Activated CD8-positive, alpha-beta memory T cell treated with anti-CD3 and anti-CD28 coated beads for 24 hours (primary cell): ENCODE measurements at regions not wholly inside any gene's neighbourhood (a gene's known extent, or its start where the extent isn't known, plus 50 kb on each side); places are given as distances from the start of the nearest gene placed in this dataset.

Experiments
- DNase-seq: peaks from one replicate; pipeline ENCODE4 v3.0.0-alpha.2; 2020

- no peak for DNase-seq
Measured at GRCh38 chr9:20037699-20038098, 248.9 kb upstream of the SLC24A2 start.

- DNase-seq = no peak
Measured at GRCh38 chr9:20033511-20033910, 244.7 kb upstream of the SLC24A2 start.

GRCh38 chr9:20032413-20033006 lies 243.7 kb upstream of the SLC24A2 start:
- DNase-seq = no peak

- no peak for DNase-seq
Measured at GRCh38 chr9:20031836-20032235, 243.0 kb upstream of the SLC24A2 start.

GRCh38 chr9:20030671-20031070 lies 241.8 kb upstream of the SLC24A2 start:
- no peak for DNase-seq

GRCh38 chr9:20030221-20030620 lies 241.4 kb upstream of the SLC24A2 start:
- DNase-seq = no peak

GRCh38 chr9:20028849-20029231 lies 240.0 kb upstream of the SLC24A2 start:
- DNase-seq = no peak

- DNase-seq = no peak
Measured at GRCh38 chr9:20028192-20028848, 239.5 kb upstream of the SLC24A2 start.

- no peak for DNase-seq
Measured at GRCh38 chr9:20023961-20024571, 235.2 kb upstream of the SLC24A2 start.

- DNase-seq = no peak
Measured at GRCh38 chr9:20023210-20023905, 234.5 kb upstream of the SLC24A2 start.

- no peak for DNase-seq
Measured at GRCh38 chr9:20022410-20022809, 233.6 kb upstream of the SLC24A2 start.

GRCh38 chr9:20016611-20017010 lies 227.8 kb upstream of the SLC24A2 start:
- no peak for DNase-seq

GRCh38 chr9:20015427-20015931 lies 226.6 kb upstream of the SLC24A2 start:
- DNase-seq = no peak

GRCh38 chr9:20014168-20014567 lies 225.3 kb upstream of the SLC24A2 start:
- no peak for DNase-seq

- no peak for DNase-seq
Measured at GRCh38 chr9:20012232-20012631, 223.4 kb upstream of the SLC24A2 start.

- DNase-seq = no peak
Measured at GRCh38 chr9:20009606-20010005, 220.8 kb upstream of the SLC24A2 start.

GRCh38 chr9:20002011-20002410 lies 213.2 kb upstream of the SLC24A2 start:
- no peak for DNase-seq

- no peak for DNase-seq
Measured at GRCh38 chr9:20001058-20001457, 212.2 kb upstream of the SLC24A2 start.

GRCh38 chr9:19999491-20000057 lies 210.7 kb upstream of the SLC24A2 start:
- DNase-seq = peak; percentile 79

- no peak for DNase-seq
Measured at GRCh38 chr9:19998823-19999455, 210.1 kb upstream of the SLC24A2 start.

- no peak for DNase-seq
Measured at GRCh38 chr9:19998153-19998552, 209.3 kb upstream of the SLC24A2 start.

GRCh38 chr9:19995619-19996018 lies 206.8 kb upstream of the SLC24A2 start:
- no peak for DNase-seq

- no peak for DNase-seq
Measured at GRCh38 chr9:19994296-19994695, 205.5 kb upstream of the SLC24A2 start.
